CD4-positive, alpha-beta memory T cell (primary cell): ENCODE measurements at regions not wholly inside any gene's neighbourhood (a gene's known extent, or its start where the extent isn't known, plus 50 kb on each side); places are given as distances from the start of the nearest gene placed in this dataset.

Source experiments
- CTCF ChIA-PET: fragments of 350-600 bp; sonication (Branson Sonifier 250); formaldehyde crosslinking; loops from one replicate; lab custom pipeline; 2021; ENCODE audit warnings: inconsistent platforms; ENCODE audit not compliant: partially characterized antibody; lab: Charles Lee
- POLR2A ChIA-PET: fragments of 350-600 bp; sonication (Branson Sonifier 250); formaldehyde crosslinking; loops from one replicate; lab custom pipeline; 2021; ENCODE audit not compliant: partially characterized antibody; lab: Charles Lee
- DNase-seq, 5 donors: peaks; one replicate each; pipeline versions ENCODE4 v3.0.0 to v3.0.0-alpha.2; 2020 to 2022; ENCODE audit warnings: mixed read lengths in 1 of 5
- H3K27ac ChIP-seq: one replicate; pipeline ENCODE4 v1.7.0; 2013; ENCODE audit warnings: low read depth, low read length
- H3K27me3 ChIP-seq: 2 replicates; pipeline ENCODE4 v1.7.0; 2013; ENCODE audit warnings: mild to moderate bottlenecking, low read length, moderate library complexity; ENCODE audit not compliant: insufficient read depth
- H3K36me3 ChIP-seq: 2 replicates; pipeline ENCODE4 v1.7.0; 2013; ENCODE audit warnings: mild to moderate bottlenecking, low read length, moderate library complexity; ENCODE audit not compliant: insufficient read depth
- H3K4me1 ChIP-seq: 2 replicates; pipeline ENCODE4 v1.7.0; 2013; ENCODE audit warnings: mild to moderate bottlenecking, low read length, moderate library complexity; ENCODE audit not compliant: insufficient read depth
- H3K4me3 ChIP-seq, 2 donors: one replicate each; pipeline ENCODE4 v1.7.0; 2013; ENCODE audit warnings: low read length in 2 of 2, mild to moderate bottlenecking in 1 of 2
- H3K9me3 ChIP-seq, 2 donors: one replicate each; pipeline ENCODE4 v1.7.0; 2013; ENCODE audit warnings: low read length in 2 of 2, control low read depth in 1 of 2; ENCODE audit not compliant: control insufficient read depth in 1 of 2
- H3K27ac Mint-ChIP-seq, 7 donors: one replicate each; pipeline ENCODE4 v1.8.0; 2020 to 2021; ENCODE audit warnings: mixed read lengths in 7 of 7, mild to moderate bottlenecking in 6 of 7, inconsistent platforms in 3 of 7, moderate library complexity in 3 of 7
- H3K27me3 Mint-ChIP-seq, 2 donors: one replicate each; pipeline ENCODE4 v1.8.0; 2020 to 2021; ENCODE audit warnings: mixed read lengths in 2 of 2
- H3K36me3 Mint-ChIP-seq, 2 donors: one replicate each; pipeline ENCODE4 v1.8.0; 2020 to 2021; ENCODE audit warnings: mixed read lengths in 2 of 2, inconsistent platforms in 1 of 2, mild to moderate bottlenecking in 1 of 2
- H3K4me1 Mint-ChIP-seq, 4 donors: one replicate each; pipeline ENCODE4 v1.8.0; 2020 to 2021; ENCODE audit warnings: mixed read lengths in 4 of 4, mild to moderate bottlenecking in 1 of 4
- H3K4me3 Mint-ChIP-seq, 8 donors: one replicate each; pipeline ENCODE4 v1.8.0; 2020 to 2021; ENCODE audit warnings: mixed read lengths in 8 of 8, mild to moderate bottlenecking in 7 of 8, moderate library complexity in 6 of 8, inconsistent platforms in 3 of 8
- H3K9me3 Mint-ChIP-seq, 8 donors: one replicate each; pipeline ENCODE4 v1.8.0; 2020 to 2021; ENCODE audit warnings: mixed read lengths in 8 of 8, mild to moderate bottlenecking in 5 of 8, inconsistent platforms in 3 of 8, moderate library complexity in 1 of 8
- intact Hi-C: fragments of 100-400 bp; cut with micrococcal nuclease; formaldehyde crosslinking; loops from one replicate; pipeline ENCODE4 v1.15.1; 2023

GRCh38 chr15:61755467-61755866 is 304.8 kb downstream of the VPS13C start:
- no peak overlapping the region for H3K4me3 ChIP-seq
- no peak for DNase-seq
- H3K9me3 ChIP-seq: no peaks in the 10 kb centered on the region
- CTCF ChIA-PET: no interaction called here
- no peak overlapping the region for H3K27ac Mint-ChIP-seq
- POLR2A ChIA-PET: no interaction called here
- no peaks in the 10 kb centered on the region for H3K27me3 ChIP-seq
- H3K4me1 ChIP-seq: no peaks in the 10 kb centered on the region
- H3K4me1 Mint-ChIP-seq: no peaks in the 10 kb centered on the region
- H3K36me3 ChIP-seq: no peaks in the 10 kb centered on the region
- H3K27me3 Mint-ChIP-seq: peaks cover 5 to 8% of the 10 kb centered on the region in 2 donors
- no peak overlapping the region for H3K27ac ChIP-seq
- H3K9me3 Mint-ChIP-seq: no peaks in the 10 kb centered on the region
- no peak overlapping the region for H3K4me3 Mint-ChIP-seq
- H3K36me3 Mint-ChIP-seq: no peaks in the 10 kb centered on the region
- intact Hi-C loops: no loop called here

- CTCF ChIA-PET: no interaction called here
- H3K4me3 Mint-ChIP-seq: no peak overlapping the region
- H3K9me3 ChIP-seq: no peaks in the 10 kb centered on the region
Observed at GRCh38 chr15:61753018-61753710, 307.1 kb downstream of the VPS13C start.

GRCh38 chr15:61752001-61752400 is 308.2 kb downstream of the VPS13C start:
- H3K4me3 Mint-ChIP-seq: no peak overlapping the region
- POLR2A ChIA-PET: no interaction called here
- no peak overlapping the region for H3K4me3 ChIP-seq
- no peaks in the 10 kb centered on the region for H3K27me3 ChIP-seq
- no peaks in the 10 kb centered on the region for H3K4me1 Mint-ChIP-seq
- no peak for DNase-seq
- no peaks in the 10 kb centered on the region for H3K4me1 ChIP-seq
- H3K36me3 ChIP-seq: no peaks in the 10 kb centered on the region
- CTCF ChIA-PET: no interaction called here
- no peaks in the 10 kb centered on the region for H3K9me3 Mint-ChIP-seq
- H3K36me3 Mint-ChIP-seq: no peaks in the 10 kb centered on the region
- H3K27ac Mint-ChIP-seq: no peak overlapping the region
- peaks cover 5% of the 10 kb centered on the region in 2 donors for H3K27me3 Mint-ChIP-seq
- H3K9me3 ChIP-seq: no peaks in the 10 kb centered on the region
- no peak overlapping the region for H3K27ac ChIP-seq
- intact Hi-C loops: no loop called here

More at GRCh38 chr15:61753018-61753710, 307.1 kb downstream of the VPS13C start:
- no peak for DNase-seq
- intact Hi-C loops: no loop called here
- H3K27ac Mint-ChIP-seq: no peak overlapping the region
- Histone ChIP-seq H3K27me3 (no peaks in the 10 kb centered on the region), H3K36me3 (no peaks in the 10 kb centered on the region), H3K4me3 (no peak overlapping the region), H3K4me1 (no peaks in the 10 kb centered on the region), H3K27ac (no peak overlapping the region)
- H3K9me3 Mint-ChIP-seq: no peaks in the 10 kb centered on the region
- POLR2A ChIA-PET: no interaction called here
- H3K4me1 Mint-ChIP-seq: no peaks in the 10 kb centered on the region
- no peaks in the 10 kb centered on the region for H3K36me3 Mint-ChIP-seq
- H3K27me3 Mint-ChIP-seq: peaks cover 5% of the 10 kb centered on the region in 2 donors

GRCh38 chr15:61750271-61751084 is 309.8 kb downstream of the VPS13C start:
- H3K27ac ChIP-seq: no peak overlapping the region
- no peaks in the 10 kb centered on the region for H3K4me1 ChIP-seq
- H3K9me3 ChIP-seq: no peaks in the 10 kb centered on the region
- no peaks in the 10 kb centered on the region for H3K9me3 Mint-ChIP-seq
- peaks cover 3 to 9% of the 10 kb centered on the region in 2 donors for H3K27me3 Mint-ChIP-seq
- H3K36me3 Mint-ChIP-seq: no peaks in the 10 kb centered on the region
- no peaks in the 10 kb centered on the region for H3K4me1 Mint-ChIP-seq
- H3K4me3 ChIP-seq: no peak overlapping the region
- intact Hi-C loops: no loop called here
- ChIA-PET CTCF (no interaction called here), POLR2A (no interaction called here)
- no peak for DNase-seq
- H3K27me3 ChIP-seq: no peaks in the 10 kb centered on the region
- H3K36me3 ChIP-seq: no peaks in the 10 kb centered on the region
- no peak overlapping the region for H3K4me3 Mint-ChIP-seq
- no peak overlapping the region for H3K27ac Mint-ChIP-seq

GRCh38 chr15:61749169-61749568 is 311.1 kb downstream of the VPS13C start:
- no peaks in the 10 kb centered on the region for H3K36me3 Mint-ChIP-seq

GRCh38 chr15:61748529-61748928 is 311.7 kb downstream of the VPS13C start:
- intact Hi-C loops: no loop called here

More at GRCh38 chr15:61749169-61749568, 311.1 kb downstream of the VPS13C start:
- Mint-ChIP-seq H3K9me3 (no peaks in the 10 kb centered on the region), H3K4me1 (no peaks in the 10 kb centered on the region), H3K27ac (no peak overlapping the region), H3K27me3 (peaks cover 12 to 17% of the 10 kb centered on the region in 2 donors), H3K4me3 (no peak overlapping the region)
- no peak overlapping the region for H3K27ac ChIP-seq
- POLR2A ChIA-PET: no interaction called here
- H3K27me3 ChIP-seq: no peaks in the 10 kb centered on the region
- H3K36me3 ChIP-seq: no peaks in the 10 kb centered on the region
- CTCF ChIA-PET: no interaction called here
- H3K9me3 ChIP-seq: no peaks in the 10 kb centered on the region
- no peak overlapping the region for H3K4me3 ChIP-seq
- no peak for DNase-seq
- H3K4me1 ChIP-seq: no peaks in the 10 kb centered on the region
- intact Hi-C loops: no loop called here

GRCh38 chr15:61746589-61746988 is 313.7 kb downstream of the VPS13C start:
- H3K27me3 ChIP-seq: no peaks in the 10 kb centered on the region

More at GRCh38 chr15:61748529-61748928, 311.7 kb downstream of the VPS13C start:
- Histone ChIP-seq H3K4me1 (no peaks in the 10 kb centered on the region), H3K27me3 (no peaks in the 10 kb centered on the region), H3K27ac (no peak overlapping the region), H3K36me3 (no peaks in the 10 kb centered on the region), H3K4me3 (no peak overlapping the region), H3K9me3 (no peaks in the 10 kb centered on the region)
- ChIA-PET POLR2A (no interaction called here), CTCF (no interaction called here)
- H3K4me1 Mint-ChIP-seq: no peaks in the 10 kb centered on the region
- H3K27ac Mint-ChIP-seq: no peak overlapping the region
- H3K27me3 Mint-ChIP-seq: peaks cover 13 to 17% of the 10 kb centered on the region in 2 donors
- no peak for DNase-seq
- H3K36me3 Mint-ChIP-seq: no peaks in the 10 kb centered on the region
- no peak overlapping the region for H3K4me3 Mint-ChIP-seq
- no peaks in the 10 kb centered on the region for H3K9me3 Mint-ChIP-seq

More at GRCh38 chr15:61746589-61746988, 313.7 kb downstream of the VPS13C start:
- intact Hi-C loops: no loop called here
- Histone ChIP-seq H3K4me1 (no peaks in the 10 kb centered on the region), H3K27ac (no peak overlapping the region), H3K9me3 (no peaks in the 10 kb centered on the region), H3K4me3 (no peak overlapping the region), H3K36me3 (no peaks in the 10 kb centered on the region)
- no peaks in the 10 kb centered on the region for H3K36me3 Mint-ChIP-seq
- H3K9me3 Mint-ChIP-seq: no peaks in the 10 kb centered on the region
- H3K4me1 Mint-ChIP-seq: no peaks in the 10 kb centered on the region
- H3K27me3 Mint-ChIP-seq: peaks cover 18 to 22% of the 10 kb centered on the region in 2 donors
- H3K4me3 Mint-ChIP-seq: no peak overlapping the region
- CTCF ChIA-PET: no interaction called here
- DNase-seq: no peak
- H3K27ac Mint-ChIP-seq: no peak overlapping the region
- POLR2A ChIA-PET: no interaction called here
